Activated T-cell treated with anti-CD3 and anti-CD28 coated beads, Interleukin-2, amount 50 U/mL, for 24 hours (primary cell): ENCODE measurements at regions not wholly inside any gene's neighbourhood (a gene's known extent, or its start where the extent isn't known, plus 50 kb on each side); places are given as distances from the start of the nearest gene placed in this dataset.

ENCODE experiments used
- DNase-seq: peaks from one replicate; pipeline ENCODE4 v3.0.0-alpha.2; 2020
- H3K27ac Mint-ChIP-seq: 2 replicates; pipeline ENCODE4 v1.8.0; 2020; ENCODE audit warnings: mild to moderate bottlenecking, mixed read lengths
- H3K27me3 Mint-ChIP-seq: 2 replicates; pipeline ENCODE4 v1.8.0; 2020; ENCODE audit warnings: mixed read lengths
- H3K36me3 Mint-ChIP-seq: 2 replicates; pipeline ENCODE4 v1.8.0; 2020; ENCODE audit warnings: low read depth, mixed read lengths
- H3K4me1 Mint-ChIP-seq: 2 replicates; pipeline ENCODE4 v1.8.0; 2020; ENCODE audit warnings: low read depth, mixed read lengths
- H3K4me3 Mint-ChIP-seq: 2 replicates; pipeline ENCODE4 v1.8.0; 2020; ENCODE audit warnings: mild to moderate bottlenecking, moderate library complexity, mixed read lengths
- H3K9me3 Mint-ChIP-seq: 2 replicates; pipeline ENCODE4 v1.8.0; 2020; ENCODE audit warnings: mixed read lengths

DNA sequence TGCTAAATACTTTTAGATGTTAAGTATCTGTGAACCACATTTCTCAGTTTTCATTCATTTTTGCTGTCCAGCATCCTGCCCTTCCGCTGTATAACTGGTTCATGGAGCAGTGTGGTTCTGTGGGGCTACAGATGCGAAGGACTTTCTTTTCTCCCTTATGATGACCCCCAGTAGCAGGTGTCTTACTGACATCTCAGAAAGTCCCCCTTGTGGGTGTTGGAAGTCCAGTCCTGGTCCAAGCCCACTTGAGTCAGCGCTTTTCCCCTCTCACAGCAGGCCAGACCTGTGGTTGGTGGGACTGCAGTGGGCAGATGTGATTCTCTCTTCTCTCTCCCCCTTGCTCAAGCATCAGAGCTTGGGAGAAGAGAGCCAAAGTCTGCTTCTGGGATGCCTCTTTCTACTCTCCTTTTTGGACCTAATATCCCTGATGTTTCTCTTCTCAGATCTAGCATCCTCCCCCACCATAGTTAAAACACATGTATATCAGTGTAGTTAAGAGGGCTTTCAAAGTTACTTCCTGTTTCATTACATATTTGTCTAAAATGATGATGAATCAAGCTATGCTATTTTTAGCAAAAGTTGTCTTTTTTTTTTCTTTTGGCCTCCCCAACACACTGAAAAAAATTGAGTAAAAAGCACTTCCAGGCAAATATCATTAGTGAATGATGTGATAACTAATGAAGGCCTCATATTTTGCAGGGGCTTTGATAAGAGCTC lies 119.5 kb upstream of the ZNF618 start:
- no peaks in the 10 kb centered on the region for H3K36me3 Mint-ChIP-seq
- DNase-seq, result no peak
- no peaks in the 10 kb centered on the region for H3K9me3 Mint-ChIP-seq
- H3K27ac Mint-ChIP-seq, result no peak overlapping the region
- no peak overlapping the region for H3K4me3 Mint-ChIP-seq
- H3K4me1 Mint-ChIP-seq, result no peaks in the 10 kb centered on the region
- H3K27me3 Mint-ChIP-seq, result peaks cover 49% of the 10 kb centered on the region

- Mint-ChIP-seq H3K4me3 (no peak overlapping the region), H3K36me3 (no peaks in the 10 kb centered on the region), H3K27ac (no peak overlapping the region), H3K27me3 (peaks cover 30% of the 10 kb centered on the region), H3K4me1 (no peaks in the 10 kb centered on the region), H3K9me3 (no peaks in the 10 kb centered on the region)
- DNase-seq, result no peak
Measured at GRCh38 chr9:113763429-113763828, 112.7 kb upstream of the ZNF618 start.

- no peaks in the 10 kb centered on the region for H3K36me3 Mint-ChIP-seq
- H3K27me3 Mint-ChIP-seq, result peaks cover 29% of the 10 kb centered on the region
- no peak for DNase-seq
- no peaks in the 10 kb centered on the region for H3K9me3 Mint-ChIP-seq
- no peak overlapping the region for H3K4me3 Mint-ChIP-seq
- no peaks in the 10 kb centered on the region for H3K4me1 Mint-ChIP-seq
- no peak overlapping the region for H3K27ac Mint-ChIP-seq
Measured at GRCh38 chr9:113764572-113764971, 111.5 kb upstream of the ZNF618 start.

DNA sequence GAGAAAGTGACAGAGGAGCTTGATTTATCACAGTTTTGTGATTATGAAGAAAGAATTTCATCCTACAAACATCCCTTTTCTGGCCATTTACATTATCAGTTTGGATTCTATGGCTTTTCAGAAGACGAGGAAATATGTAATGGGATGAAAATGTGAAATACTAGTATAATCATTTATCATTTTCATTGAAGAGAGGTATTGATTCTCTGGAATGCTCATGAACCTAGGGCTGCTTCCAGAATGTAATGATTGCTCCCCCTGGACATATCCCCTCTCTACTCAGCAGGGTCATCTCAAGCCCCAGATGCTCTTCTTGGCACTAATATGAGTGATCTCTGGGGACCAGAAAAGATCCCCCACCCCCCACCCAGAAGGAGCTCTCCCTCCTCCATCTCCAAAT lies 106.7 kb upstream of the ZNF618 start:
- Mint-ChIP-seq H3K27ac (no peak overlapping the region), H3K27me3 (peaks cover 31% of the 10 kb centered on the region), H3K4me3 (no peak overlapping the region), H3K4me1 (no peaks in the 10 kb centered on the region), H3K9me3 (no peaks in the 10 kb centered on the region), H3K36me3 (no peaks in the 10 kb centered on the region)
- DNase-seq, result no peak

DNA sequence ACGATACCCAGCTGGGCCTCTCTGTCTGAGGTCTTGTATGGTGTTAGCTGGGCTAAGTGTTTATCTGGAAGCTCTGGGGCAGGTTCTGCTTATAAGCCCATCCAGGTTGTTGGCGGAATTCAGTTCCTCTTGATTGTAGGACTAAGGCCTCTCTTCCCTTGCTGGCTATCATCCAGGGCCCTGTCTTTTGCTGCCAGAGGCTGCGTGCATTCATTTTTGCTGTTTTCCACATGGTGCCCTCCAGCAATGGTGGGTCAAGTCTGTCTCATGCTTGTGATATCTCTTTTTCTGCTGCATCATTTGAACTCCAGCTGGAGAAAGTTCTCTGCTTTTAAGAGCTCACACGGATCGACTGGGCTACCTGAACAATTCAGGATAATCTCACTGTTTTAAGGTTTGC lies 105.7 kb upstream of the ZNF618 start:
- DNase-seq, result no peak
- H3K36me3 Mint-ChIP-seq, result no peaks in the 10 kb centered on the region
- no peak overlapping the region for H3K27ac Mint-ChIP-seq
- no peak overlapping the region for H3K4me3 Mint-ChIP-seq
- no peaks in the 10 kb centered on the region for H3K9me3 Mint-ChIP-seq
- H3K4me1 Mint-ChIP-seq, result no peaks in the 10 kb centered on the region
- peaks cover 24% of the 10 kb centered on the region for H3K27me3 Mint-ChIP-seq

DNA sequence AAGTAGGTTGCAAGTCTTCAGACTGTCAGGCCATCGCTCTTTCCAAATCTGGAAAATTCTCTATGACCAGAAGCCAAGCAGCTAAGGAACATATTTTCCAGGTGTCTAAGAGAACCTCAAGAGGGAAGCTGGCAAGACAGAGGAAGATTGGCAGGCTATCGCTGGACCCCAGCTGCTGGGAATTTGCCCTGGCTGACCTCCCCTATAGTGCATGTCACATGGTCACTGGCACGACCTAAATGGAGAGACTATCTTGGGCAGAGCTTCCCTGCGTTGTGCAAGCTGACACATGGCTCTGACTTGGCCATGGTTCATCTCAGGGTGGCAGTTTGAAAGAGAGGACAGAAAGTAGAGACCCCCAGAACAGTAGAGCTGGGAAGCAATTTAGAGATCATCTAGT lies 104.9 kb upstream of the ZNF618 start:
- H3K4me1 Mint-ChIP-seq, result no peaks in the 10 kb centered on the region
- no peaks in the 10 kb centered on the region for H3K9me3 Mint-ChIP-seq
- no peaks in the 10 kb centered on the region for H3K36me3 Mint-ChIP-seq
- H3K27me3 Mint-ChIP-seq, result peaks cover 24% of the 10 kb centered on the region
- no peak overlapping the region for H3K4me3 Mint-ChIP-seq
- H3K27ac Mint-ChIP-seq, result no peak overlapping the region
- no peak for DNase-seq

- no peaks in the 10 kb centered on the region for H3K36me3 Mint-ChIP-seq
- no peak overlapping the region for H3K27ac Mint-ChIP-seq
- H3K9me3 Mint-ChIP-seq, result no peaks in the 10 kb centered on the region
- DNase-seq, result no peak
- H3K27me3 Mint-ChIP-seq, result peaks cover 22% of the 10 kb centered on the region
- H3K4me3 Mint-ChIP-seq, result no peak overlapping the region
- no peaks in the 10 kb centered on the region for H3K4me1 Mint-ChIP-seq
Measured at GRCh38 chr9:113772121-113772810, 103.8 kb upstream of the ZNF618 start.

DNA sequence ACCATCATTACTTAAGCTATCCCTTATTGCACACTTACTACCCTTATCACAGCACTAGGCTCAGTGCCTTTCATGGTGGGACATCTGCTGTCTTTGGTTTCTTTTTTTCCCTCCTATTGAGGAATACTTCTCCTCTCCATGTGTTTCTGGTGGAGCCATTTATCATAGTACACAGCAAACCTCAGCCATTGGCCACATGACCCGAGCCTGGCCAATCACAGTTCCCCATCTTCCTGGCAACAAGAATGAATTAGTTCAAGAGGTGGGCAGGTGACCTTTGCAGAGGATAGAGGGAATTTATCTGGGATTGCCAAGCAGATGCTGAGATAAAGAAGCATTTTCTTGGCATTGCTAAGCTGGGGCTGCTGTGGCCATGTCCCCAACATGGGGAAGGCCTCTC lies 101.1 kb upstream of the ZNF618 start:
- Mint-ChIP-seq H3K4me3 (no peak overlapping the region), H3K9me3 (no peaks in the 10 kb centered on the region), H3K27me3 (peaks cover 9% of the 10 kb centered on the region), H3K36me3 (no peaks in the 10 kb centered on the region), H3K27ac (no peak overlapping the region), H3K4me1 (no peaks in the 10 kb centered on the region)
- DNase-seq, result no peak

GRCh38 chr9:113775749-113776148 lies 100.4 kb upstream of the ZNF618 start:
- Mint-ChIP-seq H3K27me3 (peaks cover 4% of the 10 kb centered on the region), H3K9me3 (no peaks in the 10 kb centered on the region), H3K27ac (no peak overlapping the region), H3K4me3 (no peak overlapping the region), H3K36me3 (no peaks in the 10 kb centered on the region), H3K4me1 (no peaks in the 10 kb centered on the region)
- no peak for DNase-seq

- no peak for DNase-seq
- Mint-ChIP-seq H3K27me3 (peaks cover 3% of the 10 kb centered on the region), H3K9me3 (no peaks in the 10 kb centered on the region), H3K4me1 (no peaks in the 10 kb centered on the region), H3K27ac (no peak overlapping the region), H3K36me3 (no peaks in the 10 kb centered on the region), H3K4me3 (no peak overlapping the region)
Measured at GRCh38 chr9:113776194-113776593, 99.9 kb upstream of the ZNF618 start.

DNA sequence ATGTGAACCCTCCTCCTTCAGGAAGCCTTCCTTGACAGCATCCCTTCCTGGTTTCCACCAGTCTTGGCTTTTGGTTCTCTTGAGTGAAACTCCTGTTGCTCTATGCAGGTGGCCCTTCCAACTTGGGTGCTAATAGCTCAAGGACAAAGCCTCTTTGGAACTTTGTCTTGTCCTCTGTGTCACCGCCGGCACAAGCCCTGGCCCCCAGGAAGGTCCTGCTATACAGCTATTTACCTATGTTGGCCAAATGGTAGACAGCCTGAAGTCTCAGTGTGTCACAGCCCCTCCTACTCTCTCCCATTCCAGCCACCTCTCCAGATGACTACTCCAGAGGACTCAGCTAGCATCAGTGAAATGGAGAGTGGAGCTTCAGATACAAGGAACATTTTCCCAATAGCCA lies 94.7 kb upstream of the ZNF618 start:
- H3K4me1 Mint-ChIP-seq, result no peaks in the 10 kb centered on the region
- no peak for DNase-seq
- no peak overlapping the region for H3K27ac Mint-ChIP-seq
- no peaks in the 10 kb centered on the region for H3K9me3 Mint-ChIP-seq
- no peak overlapping the region for H3K4me3 Mint-ChIP-seq
- H3K27me3 Mint-ChIP-seq, result peaks cover 12% of the 10 kb centered on the region
- H3K36me3 Mint-ChIP-seq, result no peaks in the 10 kb centered on the region

DNA sequence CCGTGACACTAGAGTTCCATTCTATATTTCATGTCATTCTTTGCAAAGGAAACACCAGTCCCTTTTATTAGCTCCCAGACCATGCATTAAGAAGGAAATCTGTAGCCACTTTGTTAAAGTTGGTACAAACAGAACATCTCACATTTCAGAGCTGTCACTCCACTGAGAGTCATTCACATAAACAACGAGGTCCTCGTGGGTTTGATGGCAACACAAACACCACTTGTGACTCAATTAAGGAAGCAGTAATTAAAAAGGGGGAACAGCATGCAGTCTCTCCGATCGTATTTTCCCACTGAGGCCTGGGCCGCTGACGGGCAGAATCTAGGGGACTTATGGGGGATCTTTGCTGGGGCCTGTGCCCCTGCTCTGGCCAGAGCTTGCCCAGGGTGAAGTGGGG lies 94.2 kb upstream of the ZNF618 start:
- no peak for DNase-seq
- Mint-ChIP-seq H3K27me3 (peaks cover 12% of the 10 kb centered on the region), H3K36me3 (no peaks in the 10 kb centered on the region), H3K9me3 (no peaks in the 10 kb centered on the region), H3K4me3 (no peak overlapping the region), H3K27ac (no peak overlapping the region), H3K4me1 (no peaks in the 10 kb centered on the region)

DNA sequence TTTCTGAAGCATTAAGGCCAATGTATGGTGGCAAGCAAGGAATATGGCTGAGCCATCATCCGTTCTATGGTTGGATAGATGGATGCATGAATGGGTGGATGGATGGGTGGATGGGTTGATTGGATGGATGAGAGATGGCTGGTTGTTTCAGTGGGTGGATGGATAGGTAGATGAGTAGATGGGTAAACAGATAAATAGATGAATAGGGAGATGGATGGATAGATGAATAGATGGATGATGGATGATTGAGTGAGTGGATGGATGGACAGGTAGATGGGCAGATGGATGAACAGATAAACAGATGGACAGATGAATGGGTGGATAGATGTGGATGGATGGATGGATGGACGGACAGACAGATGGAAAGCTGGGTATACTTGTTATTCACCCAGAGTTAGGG lies 92.6 kb upstream of the ZNF618 start:
- peaks cover 16% of the 10 kb centered on the region for H3K27me3 Mint-ChIP-seq
- no peak overlapping the region for H3K27ac Mint-ChIP-seq
- no peak overlapping the region for H3K4me3 Mint-ChIP-seq
- H3K4me1 Mint-ChIP-seq, result no peaks in the 10 kb centered on the region
- no peaks in the 10 kb centered on the region for H3K9me3 Mint-ChIP-seq
- no peaks in the 10 kb centered on the region for H3K36me3 Mint-ChIP-seq
- no peak for DNase-seq

- no peak for DNase-seq
- Mint-ChIP-seq H3K9me3 (no peaks in the 10 kb centered on the region), H3K4me1 (no peaks in the 10 kb centered on the region), H3K27ac (no peak overlapping the region), H3K27me3 (peaks cover 16% of the 10 kb centered on the region), H3K36me3 (no peaks in the 10 kb centered on the region), H3K4me3 (no peak overlapping the region)
Measured at GRCh38 chr9:113785334-113785733, 90.8 kb upstream of the ZNF618 start.

- Mint-ChIP-seq H3K4me1 (no peaks in the 10 kb centered on the region), H3K9me3 (no peaks in the 10 kb centered on the region), H3K4me3 (no peak overlapping the region), H3K27me3 (peaks cover 16% of the 10 kb centered on the region), H3K36me3 (no peaks in the 10 kb centered on the region), H3K27ac (no peak overlapping the region)
- no peak for DNase-seq
Measured at GRCh38 chr9:113786071-113786470, 90.0 kb upstream of the ZNF618 start.
